HEK293T (cell line): ENCODE measurements at regions not wholly inside any gene's neighbourhood (a gene's known extent, or its start where the extent isn't known, plus 50 kb on each side); places are given as distances from the start of the nearest gene placed in this dataset.

Experiments
- ZNF384 ChIP-seq: fragments of 450-650 bp; IDR thresholded peaks from 2 replicates; pipeline ENCODE4 v1.6.1; 2016
- TF ChIP-seq, protein P1 (sequence below): fragments of 450-650 bp; IDR thresholded peaks from 2 replicates; pipeline ENCODE4 v1.6.1; 2016

DNA sequence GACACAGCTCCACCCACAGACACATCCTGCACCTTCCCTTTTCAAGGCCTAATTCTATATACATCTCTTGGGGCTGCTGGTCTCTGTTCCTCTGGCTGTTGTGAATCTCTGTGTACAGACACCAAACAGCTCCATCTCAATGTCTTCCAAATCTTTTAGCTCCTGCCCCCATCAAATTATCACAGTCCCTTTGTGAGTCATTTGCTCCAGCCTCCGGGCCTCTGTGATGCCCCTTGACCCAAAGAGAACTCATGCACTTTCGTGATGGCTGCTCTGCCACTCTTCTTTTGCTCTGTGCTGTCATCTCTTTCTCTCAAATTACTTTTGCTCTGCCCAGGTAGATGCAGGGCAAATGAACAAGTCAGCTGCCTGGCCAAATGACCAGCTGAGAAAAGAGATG is 369.0 kb upstream of the CDIN1 start:
- TF ChIP-seq, protein P1, sequence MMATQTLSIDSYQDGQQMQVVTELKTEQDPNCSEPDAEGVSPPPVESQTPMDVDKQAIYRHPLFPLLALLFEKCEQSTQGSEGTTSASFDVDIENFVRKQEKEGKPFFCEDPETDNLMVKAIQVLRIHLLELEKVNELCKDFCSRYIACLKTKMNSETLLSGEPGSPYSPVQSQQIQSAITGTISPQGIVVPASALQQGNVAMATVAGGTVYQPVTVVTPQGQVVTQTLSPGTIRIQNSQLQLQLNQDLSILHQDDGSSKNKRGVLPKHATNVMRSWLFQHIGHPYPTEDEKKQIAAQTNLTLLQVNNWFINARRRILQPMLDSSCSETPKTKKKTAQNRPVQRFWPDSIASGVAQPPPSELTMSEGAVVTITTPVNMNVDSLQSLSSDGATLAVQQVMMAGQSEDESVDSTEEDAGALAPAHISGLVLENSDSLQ = no peak
- no peak for TF ChIP-seq ZNF384
